Endothelial cell of umbilical vein (primary cell): ENCODE measurements at regions not wholly inside any gene's neighbourhood (a gene's known extent, or its start where the extent isn't known, plus 50 kb on each side); places are given as distances from the start of the nearest gene placed in this dataset.

Experiments used
- BruUV-seq: library from RNA; stranded (reverse); fragments of 400-500 nt; replicated peaks from 2 replicates; lab custom pipeline; 2021; lab: Mats Ljungman, UMichigan
- CTCF ChIA-PET: fragments of 300-600, 350-600 bp; sonication (Branson Sonifier 250); formaldehyde crosslinking; loops from one replicate; lab custom pipeline; 2021; ENCODE audit warnings: antibody characterized with exemption, inconsistent platforms; lab: Charles Lee
- POLR2A ChIA-PET: fragments of 300-600, 350-600 bp; sonication (Branson Sonifier 250); formaldehyde crosslinking; loops from one replicate; lab custom pipeline; 2021; ENCODE audit warnings: antibody characterized with exemption, inconsistent platforms; lab: Charles Lee
- DNase-seq: peaks from one replicate; pipeline ENCODE4 v3.0.0-alpha.2; 2011; ENCODE audit warnings: low read depth, low spot score
- FAIRE-seq: peaks from 2 replicates; lab custom pipeline; 2011; peaks lifted over from hg19 to GRCh38; lab: Jason Lieb, UNC
- H2AFZ ChIP-seq: 2 replicates; pipeline ENCODE4 v1.6.0; 2012; ENCODE audit warnings: low read depth, low read length, control low read depth, inconsistent platforms
- H3K27ac ChIP-seq: 2 replicates; pipeline ENCODE4 v1.5.1; 2011; ENCODE audit warnings: low read depth, mild to moderate bottlenecking, control low read depth, low read length, moderate library complexity; ENCODE audit not compliant: insufficient read depth
- H3K27me3 ChIP-seq, 2 experiments: 2 replicates each; pipeline versions ENCODE4 v1.6.0 to v1.6.1; 2011; ENCODE audit warnings: low read length in 2 of 2, mixed read lengths in 1 of 2; ENCODE audit not compliant: control insufficient read depth in 2 of 2, insufficient read depth in 2 of 2
- H3K36me3 ChIP-seq, 2 experiments: 2 replicates in 1 of 2; 3 replicates in 1 of 2; pipeline ENCODE4 v1.5.1; 2011; ENCODE audit warnings: low read length in 2 of 2, mild to moderate bottlenecking in 1 of 2, moderate library complexity in 1 of 2; ENCODE audit not compliant: control insufficient read depth in 2 of 2, insufficient read depth in 2 of 2; ENCODE audit errors: extremely low read depth in 1 of 2
- H3K4me1 ChIP-seq: 3 replicates; pipeline ENCODE4 v1.5.1; 2011; ENCODE audit warnings: mild to moderate bottlenecking, low read length; ENCODE audit not compliant: control insufficient read depth, insufficient read depth; ENCODE audit errors: extremely low read depth
- H3K4me2 ChIP-seq: 2 replicates; pipeline ENCODE4 v1.6.1; 2011; ENCODE audit warnings: low read length, control low read depth, mixed read lengths; ENCODE audit not compliant: insufficient read depth
- H3K4me3 ChIP-seq, 3 experiments: fragments of 200-600 bp in 1 of 3; sonication (generic), shearing (Covaris generic) in 1 of 3; replicated peaks in 1 of 3; 2 replicates each; pipeline ENCODE4 v1.5.1; 2011 to 2016; ENCODE audit warnings: control low read depth in 3 of 3, low read length in 3 of 3, mild to moderate bottlenecking in 2 of 3, inconsistent platforms in 1 of 3, low read depth in 1 of 3, moderate library complexity in 1 of 3; ENCODE audit not compliant: insufficient read depth in 1 of 3
- H3K79me2 ChIP-seq: 2 replicates; pipeline ENCODE4 v1.6.0; 2012; ENCODE audit warnings: low read length, inconsistent platforms; ENCODE audit not compliant: control insufficient read depth, insufficient read depth
- H3K9ac ChIP-seq: replicated peaks from 2 replicates; pipeline ENCODE3; 2011; ENCODE audit warnings: low read length, control low read depth; ENCODE audit not compliant: insufficient read depth; ENCODE audit errors: extremely low read depth
- H3K9me1 ChIP-seq: replicated peaks from 3 replicates; pipeline ENCODE4 v1.6.0; 2011; ENCODE audit warnings: mild to moderate bottlenecking, low read length; ENCODE audit not compliant: control insufficient read depth, insufficient read depth; ENCODE audit errors: extremely low read depth
- H3K9me3 ChIP-seq: replicated peaks from 2 replicates; pipeline ENCODE4 v1.5.1; 2012; ENCODE audit warnings: low read length, inconsistent platforms; ENCODE audit not compliant: control insufficient read depth, insufficient read depth
- H4K20me1 ChIP-seq: replicated peaks from 2 replicates; pipeline ENCODE3; 2011; ENCODE audit warnings: mild to moderate bottlenecking, low read length; ENCODE audit not compliant: control insufficient read depth, insufficient read depth; ENCODE audit errors: extremely low read depth
- CTCF ChIP-seq, 2 donors: IDR thresholded peaks; 1 replicate in 1 of 2; 2 replicates in 1 of 2; pipeline ENCODE4 v1.5.1; 2011; ENCODE audit warnings: low read length in 2 of 2, mild to moderate bottlenecking in 2 of 2, moderate library complexity in 2 of 2, control low read depth in 1 of 2, inconsistent platforms in 1 of 2, low read depth in 1 of 2; ENCODE audit not compliant: insufficient read depth in 1 of 2; ENCODE audit errors: extremely low read depth in 1 of 2
- EZH2 ChIP-seq: IDR thresholded peaks from 2 replicates; pipeline ENCODE4 v1.6.1; 2012; ENCODE audit warnings: borderline replicate concordance, low read depth, mild to moderate bottlenecking, moderate library complexity, low read length, inconsistent platforms; ENCODE audit not compliant: severe bottlenecking
- FOS ChIP-seq: IDR thresholded peaks from 2 replicates; pipeline ENCODE4 v1.6.1; 2011; ENCODE audit warnings: mild to moderate bottlenecking, low read length, moderate library complexity, borderline replicate concordance; ENCODE audit not compliant: insufficient read depth
- GATA2 ChIP-seq: IDR thresholded peaks from 2 replicates; pipeline ENCODE4 v1.7.0; 2011; ENCODE audit warnings: low read depth, mild to moderate bottlenecking, moderate library complexity, mixed read lengths, low read length; ENCODE audit not compliant: insufficient read length, insufficient read depth
- JUN ChIP-seq: IDR thresholded peaks from 2 replicates; pipeline ENCODE4 v1.6.1; 2011; ENCODE audit warnings: borderline replicate concordance, low read depth; ENCODE audit not compliant: insufficient read length, insufficient read depth
- MAX ChIP-seq: IDR thresholded peaks from 2 replicates; pipeline ENCODE4 v1.6.1; 2011; ENCODE audit not compliant: insufficient read depth, insufficient read length
- MYC ChIP-seq: IDR thresholded peaks from one replicate; pipeline ENCODE4 v1.6.1; 2011; ENCODE audit warnings: mild to moderate bottlenecking, low read depth, low read length
- POLR2A ChIP-seq: IDR thresholded peaks from 2 replicates; pipeline ENCODE4 v1.6.1; 2012; ENCODE audit warnings: low read depth, mild to moderate bottlenecking, control low read depth, low read length
- POLR2AphosphoS5 ChIP-seq: IDR thresholded peaks from 2 replicates; pipeline ENCODE4 v1.6.1; 2012; ENCODE audit warnings: low read depth, mild to moderate bottlenecking, control low read depth, low read length, moderate library complexity; ENCODE audit not compliant: insufficient read depth
- dilution Hi-C: fragments of 300-500 bp; cut with MboI; formaldehyde crosslinking; loops from one replicate; pipeline ENCODE4 v1.15.0; 2019; ENCODE audit warnings: low sequenced_read_pairs; ENCODE audit not compliant: extremely low pct_ligation_motif_present
- intact Hi-C: fragments of 100-400 bp; cut with micrococcal nuclease; formaldehyde crosslinking; loops from one replicate; pipeline ENCODE4 v1.10.0; 2022

- Histone ChIP-seq H3K4me2 (no peak overlapping the region), H3K9ac (no peak overlapping the region), H3K27ac (no peak overlapping the region), H3K36me3 (no peaks in the 10 kb centered on the region), H3K79me2 (no peaks in the 10 kb centered on the region), H3K4me3 (no peak overlapping the region), H2AFZ (no peak overlapping the region), H3K27me3 (no peaks in the 10 kb centered on the region), H3K4me1 (no peaks in the 10 kb centered on the region), H3K9me1 (no peaks in the 10 kb centered on the region), H3K9me3 (peaks cover 3% of the 10 kb centered on the region), H4K20me1 (no peaks in the 10 kb centered on the region)
- no peak for FAIRE-seq
- CTCF ChIA-PET, result no interaction called here
- intact Hi-C loops (no loop called here), dilution Hi-C loops (no loop called here)
- BruUV-seq, result no TSS peak
- POLR2A ChIA-PET, result no interaction called here
- DNase-seq, result no peak
- TF ChIP-seq GATA2 (no peak), EZH2 (no peak), MAX (no peak), POLR2A (no peak), CTCF (IDR thresholded peaks at IDR 0.05; ENCODE audit: extremely low read depth in 1 of 2, insufficient read depth in 1 of 2, low read depth in 1 of 2, low read length in 2 of 2) (no peak), POLR2AphosphoS5 (no peak), MYC (no peak), FOS (no peak), JUN (no peak)
These were observed 121.1 kb upstream of the SYT10 start for GRCh38 chr12:33560653-33561208.
